H1 (cell line): ENCODE measurements at regions not wholly inside any gene's neighbourhood (a gene's known extent, or its start where the extent isn't known, plus 50 kb on each side); places are given as distances from the start of the nearest gene placed in this dataset.

Experiments used
- CTCF ChIA-PET: fragments of 300-600 bp; sonication (Branson Sonifier 250); formaldehyde crosslinking; loops from one replicate; lab custom pipeline; 2021; ENCODE audit not compliant: partially characterized antibody; lab: Charles Lee
- POLR2A ChIA-PET: fragments of 300-600 bp; sonication (Branson Sonifier 250); formaldehyde crosslinking; loops from one replicate; lab custom pipeline; 2021; ENCODE audit warnings: inconsistent platforms; ENCODE audit not compliant: partially characterized antibody; lab: Charles Lee
- DNase-seq, 2 experiments: peaks; one replicate each; pipeline versions ENCODE4 v3.0.0 to v3.0.0-alpha.2; 2010 to 2022; ENCODE audit warnings: low spot score in 2 of 2, low read depth in 1 of 2, mixed read lengths in 1 of 2
- FAIRE-seq: peaks from 2 replicates; lab custom pipeline; 2011; peaks lifted over from hg19 to GRCh38; lab: Jason Lieb, UNC
- H2AFZ ChIP-seq: 2 replicates; pipeline ENCODE4 v1.8.1; 2012; ENCODE audit warnings: low read length, inconsistent platforms
- H2AK5ac ChIP-seq: 2 replicates; pipeline ENCODE4 v1.6.1; 2013; ENCODE audit warnings: low read depth, low read length
- H2BK120ac ChIP-seq: replicated peaks from 2 replicates; pipeline ENCODE3; 2013; ENCODE audit warnings: low read depth, low read length, inconsistent platforms
- H2BK12ac ChIP-seq: 2 replicates; pipeline ENCODE4 v1.6.1; 2013; ENCODE audit warnings: low read depth, low read length
- H2BK15ac ChIP-seq: 2 replicates; pipeline ENCODE4 v1.6.1; 2013; ENCODE audit warnings: low read length
- H2BK20ac ChIP-seq: 2 replicates; pipeline ENCODE4 v1.6.1; 2013; ENCODE audit warnings: low read length
- H2BK5ac ChIP-seq: 2 replicates; pipeline ENCODE4 v1.6.1; 2013; ENCODE audit warnings: low read depth, low read length
- H3K14ac ChIP-seq: 2 replicates; pipeline ENCODE4 v1.6.1; 2013; ENCODE audit warnings: inconsistent platforms; ENCODE audit not compliant: insufficient read length
- H3K18ac ChIP-seq: 2 replicates; pipeline ENCODE4 v1.6.1; 2013; ENCODE audit warnings: low read length; ENCODE audit errors: extremely low read depth
- H3K23ac ChIP-seq: 2 replicates; pipeline ENCODE4 v1.6.1; 2013; ENCODE audit warnings: inconsistent platforms; ENCODE audit not compliant: insufficient read length
- H3K23me2 ChIP-seq: 2 replicates; pipeline ENCODE4 v1.6.1; 2013; ENCODE audit warnings: low read depth, low read length
- H3K27ac ChIP-seq: 2 replicates; pipeline ENCODE4 v1.6.1; 2011; ENCODE audit warnings: low read depth, low read length, inconsistent platforms
- H3K27me3 ChIP-seq, 4 experiments: replicated peaks in 1 of 4; 1 replicate in 1 of 4; 2 replicates in 3 of 4; pipeline versions ENCODE4 v1.6.1 to v1.8.1; 2011 to 2013; ENCODE audit warnings: low read length in 3 of 4, mild to moderate bottlenecking in 3 of 4, inconsistent platforms in 2 of 4, mixed read lengths in 2 of 4, moderate library complexity in 1 of 4; ENCODE audit not compliant: control insufficient read depth in 3 of 4, insufficient read depth in 3 of 4; ENCODE audit errors: extremely low read depth in 1 of 4
- H3K36me3 ChIP-seq, 4 experiments: 2 replicates each; pipeline versions ENCODE4 v1.6.1 to v1.8.1; 2011 to 2013; ENCODE audit warnings: mild to moderate bottlenecking in 4 of 4, low read length in 3 of 4, moderate library complexity in 2 of 4, control low read depth in 1 of 4, inconsistent platforms in 1 of 4; ENCODE audit not compliant: insufficient read depth in 4 of 4, control insufficient read depth in 2 of 4
- H3K4ac ChIP-seq: replicated peaks from 2 replicates; pipeline ENCODE3; 2013; ENCODE audit warnings: low read length, low read depth, mixed read lengths, inconsistent platforms; ENCODE audit not compliant: insufficient read length
- H3K4me1 ChIP-seq, 4 experiments: replicated peaks in 1 of 4; 1 replicate in 1 of 4; 2 replicates in 3 of 4; pipeline versions ENCODE4 v1.6.1 to v1.8.1; 2011 to 2013; ENCODE audit warnings: low read length in 3 of 4, inconsistent platforms in 2 of 4, mixed read lengths in 1 of 4; ENCODE audit not compliant: insufficient read depth in 4 of 4, control insufficient read depth in 3 of 4
- H3K4me2 ChIP-seq, 2 experiments: 2 replicates each; pipeline versions ENCODE4 v1.6.1 to v1.8.1; 2011 to 2013; ENCODE audit warnings: low read depth in 2 of 2, low read length in 2 of 2, control low read depth in 1 of 2, inconsistent platforms in 1 of 2, mild to moderate bottlenecking in 1 of 2; ENCODE audit not compliant: insufficient read depth in 1 of 2
- H3K4me3 ChIP-seq, 4 experiments: fragments of 200-600, 300-600 bp in 1 of 4; sonication (generic), shearing (Covaris generic), sonication (Bioruptor Twin) in 1 of 4; 2 replicates each; pipeline versions ENCODE4 v1.5.1 to v1.8.1; 2011 to 2016; ENCODE audit warnings: low read length in 4 of 4, low read depth in 3 of 4, control low read depth in 2 of 4, inconsistent platforms in 2 of 4, mild to moderate bottlenecking in 2 of 4, mixed read lengths in 1 of 4, moderate library complexity in 1 of 4; ENCODE audit not compliant: insufficient read depth in 2 of 4; ENCODE audit errors: extremely low read depth in 1 of 4
- H3K56ac ChIP-seq: replicated peaks from 2 replicates; pipeline ENCODE3; 2013; ENCODE audit warnings: low read depth, mild to moderate bottlenecking, mixed read lengths, low read length, inconsistent platforms; ENCODE audit not compliant: insufficient read length
- H3K79me1 ChIP-seq: 2 replicates; pipeline ENCODE4 v1.6.1; 2013; ENCODE audit warnings: low read depth, low read length, control low read depth
- H3K79me2 ChIP-seq, 2 experiments: 2 replicates each; pipeline versions ENCODE4 v1.6.1 to v1.8.1; 2012 to 2013; ENCODE audit warnings: low read length in 2 of 2, mild to moderate bottlenecking in 2 of 2, inconsistent platforms in 1 of 2; ENCODE audit not compliant: insufficient read depth in 2 of 2, control insufficient read depth in 1 of 2
- H3K9ac ChIP-seq, 4 experiments: replicated peaks in 1 of 4; 1 replicate in 1 of 4; 2 replicates in 3 of 4; pipeline versions ENCODE4 v1.6.1 to v1.8.1; 2011 to 2013; ENCODE audit warnings: low read depth in 3 of 4, low read length in 3 of 4, control low read depth in 2 of 4, mild to moderate bottlenecking in 2 of 4, moderate library complexity in 2 of 4, inconsistent platforms in 1 of 4; ENCODE audit errors: extremely low read depth in 1 of 4
- H3K9me3 ChIP-seq, 2 experiments: 2 replicates each; pipeline versions ENCODE4 v1.6.1 to v1.8.1; 2012 to 2013; ENCODE audit warnings: mild to moderate bottlenecking in 2 of 2, moderate library complexity in 2 of 2, control low read depth in 1 of 2, inconsistent platforms in 1 of 2, low read depth in 1 of 2, low read length in 1 of 2, mixed read lengths in 1 of 2; ENCODE audit not compliant: insufficient read depth in 2 of 2
- H4K20me1 ChIP-seq, 2 experiments: replicated peaks in 1 of 2; 2 replicates each; pipeline versions ENCODE3 to v1.8.1; 2011 to 2013; ENCODE audit warnings: inconsistent platforms in 2 of 2, low read length in 2 of 2, mild to moderate bottlenecking in 1 of 2; ENCODE audit not compliant: insufficient read depth in 2 of 2, control insufficient read depth in 1 of 2
- H4K5ac ChIP-seq: 2 replicates; pipeline ENCODE4 v1.6.1; 2013; ENCODE audit warnings: low read length, low read depth, mixed read lengths, inconsistent platforms; ENCODE audit not compliant: insufficient read length
- H4K8ac ChIP-seq: 2 replicates; pipeline ENCODE4 v1.8.0; 2013; ENCODE audit warnings: mild to moderate bottlenecking, moderate library complexity, low read length, inconsistent platforms; ENCODE audit not compliant: insufficient read depth; ENCODE audit errors: extremely low read depth
- H4K91ac ChIP-seq: replicated peaks from 2 replicates; pipeline ENCODE3; 2013; ENCODE audit warnings: low read length, mixed read lengths, inconsistent platforms; ENCODE audit not compliant: insufficient read length
- CHD2 ChIP-seq: IDR thresholded peaks from 2 replicates; pipeline ENCODE4 v1.6.1; 2012; ENCODE audit warnings: low read length, improper control_type of control experiment
- CTBP2 ChIP-seq: IDR thresholded peaks from 2 replicates; pipeline ENCODE4 v1.7.0; 2011; ENCODE audit warnings: borderline replicate concordance, mild to moderate bottlenecking, moderate library complexity, mixed read lengths, low read length; ENCODE audit not compliant: insufficient read depth, insufficient read length
- KDM1A ChIP-seq: fragments of 200-600, 300-600 bp; sonication (generic); IDR thresholded peaks from 2 replicates; pipeline ENCODE4 v1.7.1; 2016; ENCODE audit warnings: mild to moderate bottlenecking, low read length, borderline replicate concordance
- RAD21 ChIP-seq, 2 experiments: IDR thresholded peaks in 1 of 2; conservative IDR thresholded peaks in 1 of 2; 2 replicates each; pipeline ENCODE4 v1.6.1; 2011; ENCODE audit warnings: low read depth in 2 of 2, low read length in 2 of 2, improper control_type of control experiment in 1 of 2, inconsistent platforms in 1 of 2, mild to moderate bottlenecking in 1 of 2, moderate library complexity in 1 of 2
- RXRA ChIP-seq: IDR thresholded peaks from 2 replicates; pipeline ENCODE4 v1.6.1; 2011; ENCODE audit warnings: low read depth, mild to moderate bottlenecking, low read length, moderate library complexity; ENCODE audit not compliant: insufficient read depth
- SAP30 ChIP-seq: fragments of 300-600 bp; sonication (generic); IDR thresholded peaks from 2 replicates; pipeline ENCODE4 v1.7.1; 2012; ENCODE audit warnings: low read length, moderate library complexity, mild to moderate bottlenecking, inconsistent platforms; ENCODE audit not compliant: insufficient read depth, insufficient replicate concordance
- SIRT6 ChIP-seq: IDR thresholded peaks from one replicate; pipeline ENCODE4 v1.7.1; 2012; ENCODE audit warnings: low read length, inconsistent platforms
- SRF ChIP-seq: IDR thresholded peaks from 2 replicates; pipeline ENCODE4 v1.6.1; 2011; ENCODE audit warnings: mild to moderate bottlenecking, low read depth, low read length, moderate library complexity
- SUZ12 ChIP-seq: fragments of 200-600 bp; sonication (generic); IDR thresholded peaks from 2 replicates; pipeline ENCODE4 v1.6.1; 2012; ENCODE audit warnings: mild to moderate bottlenecking, inconsistent platforms, low read length, moderate library complexity, mixed read lengths
- TAF7 ChIP-seq: optimal IDR thresholded peaks from 2 replicates; pipeline ENCODE3; 2011; ENCODE audit warnings: low read depth, mild to moderate bottlenecking, inconsistent platforms, low read length, moderate library complexity, borderline replicate concordance
- TCF12 ChIP-seq: IDR thresholded peaks from 2 replicates; pipeline ENCODE4 v1.6.1; 2011; ENCODE audit warnings: low read depth, mild to moderate bottlenecking, low read length
- WGBS, 2 experiments: shearing (Covaris generic) in 1 of 2; methylation state at CpG; one replicate each; pipeline versions ENCODE4 v1.1.6 to v1.1.7; 2013 to 2015; ENCODE audit warnings: low lambda C conversion rate in 2 of 2, mixed read lengths in 2 of 2, inconsistent platforms in 1 of 2, low coverage in 1 of 2, missing lambda C conversion rate in 1 of 2; ENCODE audit not compliant: insufficient replicate concordance in 2 of 2, insufficient coverage in 1 of 2, insufficient read length in 1 of 2; ENCODE audit errors: extremely low coverage in 1 of 2, missing lambda C conversion rate in 1 of 2; 5-methylcytosine and 5-hydroxymethylcytosine counted together

DNA sequence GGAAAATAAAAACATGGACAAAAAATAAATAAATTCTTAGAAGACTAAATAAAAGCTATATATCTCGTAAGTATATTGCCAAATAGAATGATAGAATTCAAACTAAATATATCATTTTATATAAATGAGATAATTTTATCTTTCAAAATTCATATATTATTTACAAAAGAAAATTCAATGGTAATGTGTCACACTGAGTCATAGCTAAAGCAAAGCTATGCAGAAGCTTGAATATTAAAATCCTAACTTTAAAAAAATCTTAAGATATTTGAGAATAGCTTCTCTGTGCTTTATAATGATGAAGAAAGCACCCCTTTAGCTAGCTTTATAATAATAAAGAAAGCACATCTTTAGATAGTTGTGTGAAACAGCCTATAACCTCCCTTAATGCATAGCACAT lies 1010.8 kb downstream of the OTOL1 start:
- Histone ChIP-seq H3K4me2 (no peak overlapping the region), H2BK5ac (no peak overlapping the region), H2BK20ac (no peak overlapping the region), H3K9ac (no peak overlapping the region), H4K91ac (no peak overlapping the region), H4K8ac (no peak overlapping the region), H2AFZ (no peak overlapping the region), H3K36me3 (no peaks in the 10 kb centered on the region), H3K9me3 (no peaks in the 10 kb centered on the region), H2BK120ac (no peak overlapping the region), H4K20me1 (no peaks in the 10 kb centered on the region), H3K79me2 (no peaks in the 10 kb centered on the region), H3K23ac (no peak overlapping the region), H2BK12ac (no peak overlapping the region), H2AK5ac (no peak overlapping the region), H3K27ac (no peak overlapping the region), H3K23me2 (no peaks in the 10 kb centered on the region), H3K27me3 (no peaks in the 10 kb centered on the region), H3K14ac (no peak overlapping the region), H3K18ac (no peak overlapping the region), H3K4me3 (no peak overlapping the region), H3K79me1 (no peaks in the 10 kb centered on the region), H3K4ac (no peak overlapping the region), H3K56ac (no peak overlapping the region), H4K5ac (no peak overlapping the region), H3K4me1 (no peaks in the 10 kb centered on the region), H2BK15ac (no peak overlapping the region)
- DNase-seq (no peak), FAIRE-seq (no peak)
- POLR2A ChIA-PET, result no interaction called here
- TF ChIP-seq RXRA (no peak), SAP30 (no peak), TCF12 (no peak), SRF (no peak), SUZ12 (no peak), SIRT6 (no peak), CHD2 (no peak), KDM1A (no peak), CTBP2 (no peak), RAD21 (IDR thresholded peaks at IDR 0.05 in 1 of 2, conservative IDR thresholded peaks at IDR 0.05 in 1 of 2; ENCODE audit: low read depth in 2 of 2, low read length in 2 of 2) (no peak), TAF7 (no peak)
- CTCF ChIA-PET, result interaction anchor here (1.0 kb wide), 1 partner anchor 549 kb away, joined by 3 read pairs; no protein-coding TSS in a partner anchor
- WGBS, 2 experiments, result 89% methylated on average over 1 of the region's 1 CpG; no CpG with 5 or more reads in 1 of the 2 experiments
